Fibroblast of lung (primary cell): ENCODE measurements at regions not wholly inside any gene's neighbourhood (a gene's known extent, or its start where the extent isn't known, plus 50 kb on each side); places are given as distances from the start of the nearest gene placed in this dataset.
"Not testable (repeated sequence)": the region's sequence is repeated elsewhere in the genome, so short reads cannot be mapped to it uniquely, and the experiment has no call there.

Experiments used
- DNase-seq, 2 donors: peaks; one replicate each; pipeline versions ENCODE4 v3.0.0 to v3.0.0-alpha.2; 2010; ENCODE audit warnings: low read depth in 2 of 2
- H2AFZ ChIP-seq: 2 replicates; pipeline ENCODE4 v1.5.1; 2012; ENCODE audit warnings: low read length, control low read depth, inconsistent platforms
- H3K27ac ChIP-seq: 2 replicates; pipeline ENCODE4 v1.5.1; 2011; ENCODE audit warnings: low read length, control low read depth; ENCODE audit not compliant: insufficient read depth
- H3K27me3 ChIP-seq: 2 replicates; pipeline ENCODE4 v1.5.1; 2011; ENCODE audit warnings: mild to moderate bottlenecking, low read length; ENCODE audit not compliant: control insufficient read depth, insufficient read depth
- H3K36me3 ChIP-seq: 2 replicates; pipeline ENCODE4 v1.5.1; 2011; ENCODE audit warnings: low read length; ENCODE audit not compliant: control insufficient read depth, insufficient read depth
- H3K4me1 ChIP-seq: 2 replicates; pipeline ENCODE4 v1.5.1; 2011; ENCODE audit warnings: low read length; ENCODE audit not compliant: control insufficient read depth, insufficient read depth; ENCODE audit errors: extremely low read depth
- H3K4me2 ChIP-seq: 2 replicates; pipeline ENCODE4 v1.5.1; 2011; ENCODE audit warnings: low read length, control low read depth; ENCODE audit not compliant: insufficient read depth; ENCODE audit errors: extremely low read depth
- H3K4me3 ChIP-seq, 4 experiments: fragments of 200-600 bp in 1 of 4; sonication (generic) in 1 of 4; replicated peaks in 1 of 4; 2 replicates each; pipeline ENCODE4 v1.5.1; 2011 to 2016; ENCODE audit warnings: low read length in 4 of 4, low read depth in 3 of 4, mild to moderate bottlenecking in 3 of 4, control low read depth in 2 of 4, inconsistent platforms in 1 of 4, mixed read lengths in 1 of 4; ENCODE audit not compliant: insufficient read depth in 1 of 4; ENCODE audit errors: control extremely low read depth in 1 of 4
- H3K79me2 ChIP-seq: 2 replicates; pipeline ENCODE4 v1.5.1; 2012; ENCODE audit warnings: mild to moderate bottlenecking, low read length, inconsistent platforms; ENCODE audit not compliant: control insufficient read depth, insufficient read depth
- H3K9ac ChIP-seq: 2 replicates; pipeline ENCODE4 v1.5.1; 2011; ENCODE audit warnings: mild to moderate bottlenecking, low read length, control low read depth; ENCODE audit not compliant: insufficient read depth
- H3K9me3 ChIP-seq: 2 replicates; pipeline ENCODE4 v1.5.1; 2012; ENCODE audit warnings: low read depth, low read length; ENCODE audit not compliant: control insufficient read depth, insufficient read depth
- H4K20me1 ChIP-seq: 2 replicates; pipeline ENCODE4 v1.5.1; 2011; ENCODE audit warnings: low read length; ENCODE audit not compliant: control insufficient read depth, insufficient read depth; ENCODE audit errors: extremely low read depth
- EZH2 ChIP-seq: IDR thresholded peaks from 2 replicates; pipeline ENCODE4 v1.5.1; 2012; ENCODE audit warnings: low read length, control low read depth, mild to moderate bottlenecking; ENCODE audit errors: missing control alignments
- TF ChIP-seq, protein P1 (sequence below), 2 donors: IDR thresholded peaks in 1 of 2; conservative IDR thresholded peaks in 1 of 2; 1 replicate in 1 of 2; 2 replicates in 1 of 2; pipeline ENCODE4 v1.5.1; 2011 to 2012; ENCODE audit warnings: low read length in 2 of 2, control low read depth in 1 of 2, inconsistent platforms in 1 of 2, low read depth in 1 of 2, mild to moderate bottlenecking in 1 of 2

- H3K27ac ChIP-seq = no peak overlapping the region
- no peaks in the 10 kb centered on the region for H3K27me3 ChIP-seq
- H3K4me3 ChIP-seq = no peak overlapping the region
- no peak for DNase-seq
- no peaks in the 10 kb centered on the region for H4K20me1 ChIP-seq
- H3K9ac ChIP-seq = no peak overlapping the region
- no peak for TF ChIP-seq EZH2
- TF ChIP-seq, protein P1, sequence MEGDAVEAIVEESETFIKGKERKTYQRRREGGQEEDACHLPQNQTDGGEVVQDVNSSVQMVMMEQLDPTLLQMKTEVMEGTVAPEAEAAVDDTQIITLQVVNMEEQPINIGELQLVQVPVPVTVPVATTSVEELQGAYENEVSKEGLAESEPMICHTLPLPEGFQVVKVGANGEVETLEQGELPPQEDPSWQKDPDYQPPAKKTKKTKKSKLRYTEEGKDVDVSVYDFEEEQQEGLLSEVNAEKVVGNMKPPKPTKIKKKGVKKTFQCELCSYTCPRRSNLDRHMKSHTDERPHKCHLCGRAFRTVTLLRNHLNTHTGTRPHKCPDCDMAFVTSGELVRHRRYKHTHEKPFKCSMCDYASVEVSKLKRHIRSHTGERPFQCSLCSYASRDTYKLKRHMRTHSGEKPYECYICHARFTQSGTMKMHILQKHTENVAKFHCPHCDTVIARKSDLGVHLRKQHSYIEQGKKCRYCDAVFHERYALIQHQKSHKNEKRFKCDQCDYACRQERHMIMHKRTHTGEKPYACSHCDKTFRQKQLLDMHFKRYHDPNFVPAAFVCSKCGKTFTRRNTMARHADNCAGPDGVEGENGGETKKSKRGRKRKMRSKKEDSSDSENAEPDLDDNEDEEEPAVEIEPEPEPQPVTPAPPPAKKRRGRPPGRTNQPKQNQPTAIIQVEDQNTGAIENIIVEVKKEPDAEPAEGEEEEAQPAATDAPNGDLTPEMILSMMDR (conservative IDR thresholded peaks at IDR 0.05 in 1 of 2, IDR thresholded peaks at IDR 0.05 in 1 of 2; ENCODE audit: low read depth in 1 of 2, low read length in 2 of 2) = no peak
- H3K4me1 ChIP-seq = peaks cover 3% of the 10 kb centered on the region
- no peaks in the 10 kb centered on the region for H3K9me3 ChIP-seq
- peak overlapping the region; percentile 10 for H3K4me2 ChIP-seq
- H3K36me3 ChIP-seq = no peaks in the 10 kb centered on the region
- peak overlapping the region; percentile 93 for H2AFZ ChIP-seq
- H3K79me2 ChIP-seq = no peaks in the 10 kb centered on the region
These were observed 204.9 kb upstream of the RASGRP1 start for GRCh38 chr15:38769492-38769891.

DNA sequence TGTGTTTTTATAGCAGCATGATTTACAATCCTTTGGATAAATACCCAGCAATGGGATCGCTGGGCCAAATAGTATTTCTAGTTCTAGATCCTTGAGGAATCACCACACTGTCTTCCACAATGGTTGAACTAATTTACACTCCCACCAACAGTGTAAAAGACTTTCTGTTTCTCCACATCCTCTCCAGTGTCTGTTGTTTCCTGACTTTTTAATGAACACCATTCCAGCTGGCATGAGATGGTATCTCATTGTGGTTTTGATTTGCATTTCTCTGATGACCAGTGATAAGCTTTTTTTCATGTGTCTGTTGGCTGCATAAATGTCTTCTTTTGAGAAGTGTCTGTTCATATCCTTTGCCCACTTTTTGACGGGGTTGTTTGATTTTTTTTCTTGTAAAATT is 209.5 kb upstream of the RASGRP1 start:
- not testable (repeated sequence) for H3K79me2 ChIP-seq, H3K4me2 ChIP-seq, H3K27ac ChIP-seq, H3K36me3 ChIP-seq, H3K9me3 ChIP-seq, H3K9ac ChIP-seq, H3K4me1 ChIP-seq, H2AFZ ChIP-seq, H4K20me1 ChIP-seq, H3K27me3 ChIP-seq, H3K4me3 ChIP-seq, DNase-seq

- H2AFZ ChIP-seq = no peak overlapping the region
- H3K9me3 ChIP-seq = no peaks in the 10 kb centered on the region
- H4K20me1 ChIP-seq = no peaks in the 10 kb centered on the region
- no peak for TF ChIP-seq EZH2
- TF ChIP-seq, protein P1 (conservative IDR thresholded peaks at IDR 0.05 in 1 of 2, IDR thresholded peaks at IDR 0.05 in 1 of 2; ENCODE audit: low read depth in 1 of 2, low read length in 2 of 2) = no peak
- no peaks in the 10 kb centered on the region for H3K36me3 ChIP-seq
- no peaks in the 10 kb centered on the region for H3K4me1 ChIP-seq
- no peaks in the 10 kb centered on the region for H3K79me2 ChIP-seq
- H3K27ac ChIP-seq = no peak overlapping the region
- H3K27me3 ChIP-seq = peaks cover 13% of the 10 kb centered on the region
- H3K9ac ChIP-seq = no peak overlapping the region
- no peak overlapping the region for H3K4me3 ChIP-seq
- DNase-seq = no peak
- H3K4me2 ChIP-seq = no peak overlapping the region
These were observed 216.6 kb upstream of the RASGRP1 start for GRCh38 chr15:38781196-38781595.

DNA sequence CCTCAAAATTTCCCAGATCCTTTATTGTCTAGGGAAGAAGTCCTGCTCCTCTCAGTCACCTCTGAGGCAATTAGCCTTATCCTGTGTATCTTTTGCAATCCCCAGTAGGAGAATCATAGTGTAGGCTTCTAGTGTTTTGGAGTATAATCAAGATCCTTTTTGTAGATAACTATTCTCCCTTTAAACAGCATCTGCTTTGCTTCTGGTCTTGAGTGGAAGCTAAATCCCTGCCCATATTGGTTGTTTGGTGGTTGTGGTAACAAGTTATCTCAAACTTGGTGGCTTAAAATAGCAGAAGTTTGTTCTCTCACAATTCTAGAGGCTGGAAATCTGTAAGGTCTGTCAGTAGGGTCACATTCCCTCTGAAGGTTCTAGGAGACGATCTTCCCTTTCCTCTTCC is 217.5 kb upstream of the RASGRP1 start:
- DNase-seq = peak in 1 of 2 donors; percentile 14
- Histone ChIP-seq H4K20me1 (no peaks in the 10 kb centered on the region), H3K27me3 (peaks cover 13% of the 10 kb centered on the region), H3K4me2 (no peak overlapping the region), H3K9me3 (no peaks in the 10 kb centered on the region), H3K9ac (no peak overlapping the region), H2AFZ (no peak overlapping the region), H3K4me3 (no peak overlapping the region), H3K4me1 (no peaks in the 10 kb centered on the region), H3K79me2 (no peaks in the 10 kb centered on the region), H3K36me3 (no peaks in the 10 kb centered on the region), H3K27ac (no peak overlapping the region)
- TF ChIP-seq EZH2 = no peak
- TF ChIP-seq, protein P1 (conservative IDR thresholded peaks at IDR 0.05 in 1 of 2, IDR thresholded peaks at IDR 0.05 in 1 of 2; ENCODE audit: low read depth in 1 of 2, low read length in 2 of 2) = no peak
